Suprapubic skin (tissue), 4 donors: ENCODE measurements at regions not wholly inside any gene's neighbourhood (a gene's known extent, or its start where the extent isn't known, plus 50 kb on each side); places are given as distances from the start of the nearest gene placed in this dataset.

Experiments
- EP300 ChIP-seq: sonication (generic); formaldehyde crosslinking; IDR thresholded peaks from one replicate; pipeline ENCODE4 v1.6.1; 2017; ENCODE audit warnings: antibody characterized with exemption
- POLR2A ChIP-seq, 2 donors: fragments of 450-650 bp; IDR thresholded peaks; one replicate each; pipeline ENCODE4 v1.6.1; 2017; ENCODE audit warnings: antibody characterized with exemption in 2 of 2, mild to moderate bottlenecking in 2 of 2, moderate library complexity in 2 of 2
- POLR2AphosphoS5 ChIP-seq, 3 donors: sonication (generic); formaldehyde crosslinking; IDR thresholded peaks; one replicate each; pipeline ENCODE4 v1.6.1; 2017; ENCODE audit warnings: antibody characterized with exemption in 3 of 3
- TF ChIP-seq, protein P1 (sequence below), 2 donors: fragments of 200-600 bp in 1 of 2; fragments of 450-650 bp in 1 of 2; sonication (generic) in 1 of 2; IDR thresholded peaks; one replicate each; pipeline ENCODE4 v1.5.1; 2016 to 2019; ENCODE audit warnings: antibody characterized with exemption in 2 of 2, mild to moderate bottlenecking in 1 of 2, moderate library complexity in 1 of 2

- TF ChIP-seq, protein P1, sequence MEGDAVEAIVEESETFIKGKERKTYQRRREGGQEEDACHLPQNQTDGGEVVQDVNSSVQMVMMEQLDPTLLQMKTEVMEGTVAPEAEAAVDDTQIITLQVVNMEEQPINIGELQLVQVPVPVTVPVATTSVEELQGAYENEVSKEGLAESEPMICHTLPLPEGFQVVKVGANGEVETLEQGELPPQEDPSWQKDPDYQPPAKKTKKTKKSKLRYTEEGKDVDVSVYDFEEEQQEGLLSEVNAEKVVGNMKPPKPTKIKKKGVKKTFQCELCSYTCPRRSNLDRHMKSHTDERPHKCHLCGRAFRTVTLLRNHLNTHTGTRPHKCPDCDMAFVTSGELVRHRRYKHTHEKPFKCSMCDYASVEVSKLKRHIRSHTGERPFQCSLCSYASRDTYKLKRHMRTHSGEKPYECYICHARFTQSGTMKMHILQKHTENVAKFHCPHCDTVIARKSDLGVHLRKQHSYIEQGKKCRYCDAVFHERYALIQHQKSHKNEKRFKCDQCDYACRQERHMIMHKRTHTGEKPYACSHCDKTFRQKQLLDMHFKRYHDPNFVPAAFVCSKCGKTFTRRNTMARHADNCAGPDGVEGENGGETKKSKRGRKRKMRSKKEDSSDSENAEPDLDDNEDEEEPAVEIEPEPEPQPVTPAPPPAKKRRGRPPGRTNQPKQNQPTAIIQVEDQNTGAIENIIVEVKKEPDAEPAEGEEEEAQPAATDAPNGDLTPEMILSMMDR (IDR thresholded peaks at IDR 0.05) = no peak
- no peak for TF ChIP-seq POLR2A (IDR thresholded peaks at IDR 0.05)
- no peak for TF ChIP-seq POLR2AphosphoS5 (IDR thresholded peaks at IDR 0.05)
- TF ChIP-seq EP300 = no peak
Measured at GRCh38 chr2:8152392-8153257, 529.2 kb upstream of the ID2 start.
